Fibroblast of mammary gland (primary cell): ENCODE measurements at regions not wholly inside any gene's neighbourhood (a gene's known extent, or its start where the extent isn't known, plus 50 kb on each side); places are given as distances from the start of the nearest gene placed in this dataset.
"Not testable (repeated sequence)": the region's sequence is repeated elsewhere in the genome, so short reads cannot be mapped to it uniquely, and the experiment has no call there.

ENCODE experiments used
- DNase-seq: peaks from one replicate; pipeline ENCODE4 v3.0.0-alpha.2; 2010; ENCODE audit warnings: low read depth
- H3K4me3 ChIP-seq: 2 replicates; pipeline ENCODE4 v1.5.1; 2011; ENCODE audit warnings: low read depth, mild to moderate bottlenecking, low read length, moderate library complexity; ENCODE audit not compliant: control insufficient read depth
- TF ChIP-seq, protein P1 (sequence below): conservative IDR thresholded peaks from 2 replicates; pipeline ENCODE4 v1.5.1; 2011; ENCODE audit warnings: low read depth, low read length, inconsistent platforms; ENCODE audit not compliant: control insufficient read depth, insufficient read depth

GRCh38 chr2:2723064-2723463 lies 392.0 kb upstream of the MYT1L start:
- TF ChIP-seq, protein P1, sequence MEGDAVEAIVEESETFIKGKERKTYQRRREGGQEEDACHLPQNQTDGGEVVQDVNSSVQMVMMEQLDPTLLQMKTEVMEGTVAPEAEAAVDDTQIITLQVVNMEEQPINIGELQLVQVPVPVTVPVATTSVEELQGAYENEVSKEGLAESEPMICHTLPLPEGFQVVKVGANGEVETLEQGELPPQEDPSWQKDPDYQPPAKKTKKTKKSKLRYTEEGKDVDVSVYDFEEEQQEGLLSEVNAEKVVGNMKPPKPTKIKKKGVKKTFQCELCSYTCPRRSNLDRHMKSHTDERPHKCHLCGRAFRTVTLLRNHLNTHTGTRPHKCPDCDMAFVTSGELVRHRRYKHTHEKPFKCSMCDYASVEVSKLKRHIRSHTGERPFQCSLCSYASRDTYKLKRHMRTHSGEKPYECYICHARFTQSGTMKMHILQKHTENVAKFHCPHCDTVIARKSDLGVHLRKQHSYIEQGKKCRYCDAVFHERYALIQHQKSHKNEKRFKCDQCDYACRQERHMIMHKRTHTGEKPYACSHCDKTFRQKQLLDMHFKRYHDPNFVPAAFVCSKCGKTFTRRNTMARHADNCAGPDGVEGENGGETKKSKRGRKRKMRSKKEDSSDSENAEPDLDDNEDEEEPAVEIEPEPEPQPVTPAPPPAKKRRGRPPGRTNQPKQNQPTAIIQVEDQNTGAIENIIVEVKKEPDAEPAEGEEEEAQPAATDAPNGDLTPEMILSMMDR, result no peak
- H3K4me3 ChIP-seq, result no peak overlapping the region
- no peak for DNase-seq

DNA sequence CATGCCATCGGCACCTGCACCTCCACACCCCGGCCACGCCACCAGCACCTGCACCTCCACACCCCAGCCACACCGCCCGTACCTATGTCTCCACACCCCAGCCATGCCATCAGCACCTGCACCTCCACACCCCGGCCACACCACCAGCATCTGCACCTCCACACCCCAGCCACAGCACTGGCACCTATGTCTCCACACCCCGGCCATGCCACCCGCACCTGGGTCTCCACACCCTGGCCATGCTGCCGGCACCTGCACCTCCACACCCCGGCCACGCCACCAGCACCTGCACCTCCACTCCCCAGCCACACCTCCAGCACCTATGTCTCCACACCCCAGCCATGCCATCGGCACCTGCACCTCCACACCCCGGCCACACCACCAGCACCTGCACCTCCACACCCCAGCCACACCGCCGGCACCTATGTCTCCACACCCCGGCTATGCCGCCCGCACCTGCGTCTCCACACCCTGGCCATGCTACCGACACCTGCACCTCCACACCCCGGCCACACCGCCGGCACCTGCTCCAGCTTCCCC lies 390.3 kb upstream of the MYT1L start:
- DNase-seq, result no peak
- H3K4me3 ChIP-seq, result no peak overlapping the region
- TF ChIP-seq, protein P1, result no peak

- not testable (repeated sequence) for H3K4me3 ChIP-seq, DNase-seq
Observed at GRCh38 chr2:2720806-2721205, 389.7 kb upstream of the MYT1L start.

DNA sequence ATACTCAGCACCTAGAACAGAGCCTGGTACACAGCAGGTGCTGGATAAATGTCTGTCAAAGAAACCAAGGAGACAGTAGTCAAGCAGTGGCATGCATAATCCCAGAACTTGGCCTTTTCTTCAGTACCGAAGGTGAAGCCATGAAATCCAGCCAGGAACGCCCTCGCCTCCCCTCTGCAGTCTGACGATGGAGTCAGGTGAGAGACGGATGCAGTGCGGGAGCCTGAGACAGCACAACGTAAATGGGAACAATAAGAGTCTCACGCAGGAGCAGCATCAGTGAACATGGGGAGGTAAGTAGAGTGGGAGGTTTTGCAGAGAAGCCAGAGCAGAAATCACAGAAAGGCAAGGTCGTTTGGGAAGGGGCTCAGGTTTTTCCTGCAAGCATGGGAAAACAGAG lies 389.3 kb upstream of the MYT1L start:
- H3K4me3 ChIP-seq, result no peak overlapping the region
- no peak for DNase-seq
- TF ChIP-seq, protein P1, result no peak

DNA sequence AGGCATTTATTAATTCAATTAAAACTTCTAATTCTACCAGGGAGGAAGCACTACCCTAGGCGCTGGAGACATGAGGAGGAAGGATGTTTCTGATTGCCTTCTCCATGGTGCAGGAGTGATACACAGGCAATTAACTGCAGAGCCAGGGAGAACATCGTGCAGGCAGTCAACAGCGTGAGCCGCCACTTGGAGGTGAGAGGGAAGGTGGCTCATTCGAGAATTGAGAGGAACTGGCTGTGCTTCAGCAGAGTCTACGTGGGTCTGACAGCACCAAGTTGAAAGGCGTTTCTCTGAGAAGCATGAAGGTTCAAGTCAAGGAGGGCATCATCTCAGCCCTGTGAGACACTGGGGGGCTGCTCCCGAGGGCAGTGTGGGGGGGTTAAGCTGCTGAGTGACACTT lies 388.7 kb upstream of the MYT1L start:
- DNase-seq, result no peak
- TF ChIP-seq, protein P1, result no peak
- H3K4me3 ChIP-seq, result no peak overlapping the region

DNA sequence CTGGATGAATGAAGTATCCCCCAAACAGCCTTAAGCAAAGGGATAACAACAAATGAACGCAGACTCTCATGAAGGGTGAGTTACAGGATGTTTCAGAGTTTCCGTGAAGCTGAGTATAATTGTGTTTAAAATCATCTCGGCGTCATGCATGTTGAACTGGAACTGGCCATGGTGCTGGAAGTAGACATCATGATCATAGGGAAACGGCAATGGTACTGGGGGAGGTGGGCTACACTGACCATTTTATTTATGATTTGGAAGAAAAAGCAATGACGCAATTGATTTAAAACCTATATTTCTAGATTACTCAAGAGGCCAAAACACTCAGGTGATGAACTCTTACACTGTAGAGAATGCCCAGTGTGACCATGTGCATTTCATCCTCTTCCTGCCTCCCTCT lies 387.9 kb upstream of the MYT1L start:
- no peak for DNase-seq
- TF ChIP-seq, protein P1, result no peak
- no peak overlapping the region for H3K4me3 ChIP-seq

- TF ChIP-seq, protein P1, result no peak
- no peak for DNase-seq
- no peak overlapping the region for H3K4me3 ChIP-seq
Observed at GRCh38 chr2:2717406-2717805, 386.3 kb upstream of the MYT1L start.
